ENCODE measurements at regions not wholly inside any gene's neighbourhood (a gene's known extent, or its start where the extent isn't known, plus 50 kb on each side); places are given as distances from the start of the nearest gene placed in this dataset.

- TF ChIP-seq CTCF (IDR thresholded peaks at IDR 0.05) (no peak), POLR2AphosphoS5 (IDR thresholded peaks at IDR 0.05; ENCODE audit: low read depth, low read length) (no peak), REST (IDR thresholded peaks at IDR 0.05; ENCODE audit: insufficient read depth in 1 of 2, low read depth in 2 of 2, low read length in 1 of 2) (no peak), SIN3A (IDR thresholded peaks at IDR 0.05; ENCODE audit: borderline replicate concordance, insufficient read depth, low read depth, low read length) (no peak)
These were observed 105.6 kb upstream of the RNF32 start for GRCh38 chr7:156534925-156535324.

Measured in Panc1 (cell line).